Astrocyte (in vitro differentiated cells and primary cell): ENCODE measurements at regions not wholly inside any gene's neighbourhood (a gene's known extent, or its start where the extent isn't known, plus 50 kb on each side); places are given as distances from the start of the nearest gene placed in this dataset.

Source experiments
- CTCF ChIP-seq: IDR thresholded peaks from 2 replicates; pipeline ENCODE4 v1.5.1; 2011; ENCODE audit warnings: low read depth, mild to moderate bottlenecking, inconsistent platforms, low read length, moderate library complexity; ENCODE audit not compliant: insufficient read depth
- EZH2 ChIP-seq: IDR thresholded peaks from 2 replicates; pipeline ENCODE4 v1.6.1; 2012; ENCODE audit warnings: mild to moderate bottlenecking, low read length, inconsistent platforms; ENCODE audit not compliant: insufficient read depth

DNA sequence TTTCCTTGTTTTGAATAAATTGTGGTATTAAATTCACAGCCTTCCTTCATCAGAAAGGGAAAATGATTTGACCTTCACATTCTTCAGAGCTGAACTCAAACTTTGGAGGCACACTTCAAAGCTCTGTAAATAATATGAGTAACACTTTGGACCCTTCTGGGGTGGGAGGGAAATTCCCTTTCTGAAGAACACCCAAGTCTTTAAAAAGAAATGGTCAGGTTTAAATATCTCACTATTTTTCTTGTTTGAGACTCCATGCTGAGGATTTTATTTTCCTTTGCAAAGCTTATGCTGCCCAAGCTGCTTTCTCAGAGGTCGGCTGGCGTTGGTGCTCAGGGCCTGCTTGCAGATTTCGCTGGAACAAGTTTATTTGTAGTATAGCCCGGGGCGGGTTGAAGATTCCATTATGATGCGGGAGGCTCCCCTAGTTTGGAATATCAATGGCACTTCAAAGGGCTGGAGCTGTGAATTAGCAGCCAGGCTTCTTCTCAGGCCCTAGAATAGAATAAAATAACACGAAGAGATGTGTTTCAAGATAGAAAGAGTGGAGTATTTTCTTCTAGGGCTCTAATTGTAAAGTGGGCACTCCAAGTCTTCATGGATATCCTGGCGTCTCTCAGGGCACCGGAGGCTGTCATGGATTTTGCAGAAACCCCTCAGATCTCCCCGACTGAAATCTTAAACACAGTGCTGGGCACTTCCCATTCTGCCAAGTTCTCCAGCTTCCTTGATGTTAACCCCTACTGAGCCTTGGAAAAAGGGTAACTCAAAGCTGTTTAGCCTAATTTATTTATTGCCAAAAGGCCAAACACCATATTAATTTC lies 315.6 kb downstream of the GPAT3 start:
- no peak for TF ChIP-seq CTCF
- no peak for TF ChIP-seq EZH2
